ENCODE measurements at regions not wholly inside any gene's neighbourhood (a gene's known extent, or its start where the extent isn't known, plus 50 kb on each side); places are given as distances from the start of the nearest gene placed in this dataset.

DNA sequence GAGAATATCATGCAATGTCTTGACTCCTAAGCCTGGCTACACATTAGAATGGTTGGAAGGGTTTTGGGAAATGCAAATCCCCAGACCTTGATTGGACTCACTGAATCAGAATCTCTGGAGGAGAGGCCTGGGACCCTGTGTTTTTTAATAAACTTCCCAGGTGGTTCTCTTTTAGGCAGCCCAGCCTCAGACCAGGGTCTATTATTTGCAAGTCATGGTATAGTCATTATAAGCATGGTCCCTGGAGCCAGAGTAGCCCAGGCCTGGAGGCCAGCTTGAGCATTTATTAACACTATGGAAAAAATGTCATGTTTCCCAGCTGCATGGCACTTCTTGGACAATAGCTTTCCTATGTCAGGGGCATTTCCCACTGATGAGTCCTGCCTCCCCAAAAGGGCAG, 266.9 kb downstream of the NPIPA8 start:
- TF ChIP-seq CTCF (IDR thresholded peaks at IDR 0.05): no peak
- TF ChIP-seq EZH2 (IDR thresholded peaks at IDR 0.05; ENCODE audit: borderline replicate concordance, insufficient read depth, low read depth, low read length, poor library complexity, severe bottlenecking): no peak

Measured in B cell (primary cell).